HCT116 (cell line): ENCODE measurements at regions not wholly inside any gene's neighbourhood (a gene's known extent, or its start where the extent isn't known, plus 50 kb on each side); places are given as distances from the start of the nearest gene placed in this dataset.

Experiments used
- CBX3 ChIP-seq: IDR thresholded peaks from 2 replicates; pipeline ENCODE4 v1.6.1; 2012; ENCODE audit warnings: low read depth
- CEBPB ChIP-seq: IDR thresholded peaks from 2 replicates; pipeline ENCODE4 v1.6.1; 2012; ENCODE audit warnings: low read depth
- SIN3A ChIP-seq: IDR thresholded peaks from 2 replicates; pipeline ENCODE4 v1.6.1; 2012; ENCODE audit warnings: low read depth
- TCF7L2 ChIP-seq: IDR thresholded peaks from 2 replicates; pipeline ENCODE4 v1.7.0; 2011; ENCODE audit warnings: borderline replicate concordance, inconsistent platforms; ENCODE audit not compliant: insufficient read depth, insufficient read length; ENCODE audit errors: extremely low read depth
- TF ChIP-seq, protein P1 (sequence below): IDR thresholded peaks from 2 replicates; pipeline ENCODE4 v1.6.1; 2012

DNA sequence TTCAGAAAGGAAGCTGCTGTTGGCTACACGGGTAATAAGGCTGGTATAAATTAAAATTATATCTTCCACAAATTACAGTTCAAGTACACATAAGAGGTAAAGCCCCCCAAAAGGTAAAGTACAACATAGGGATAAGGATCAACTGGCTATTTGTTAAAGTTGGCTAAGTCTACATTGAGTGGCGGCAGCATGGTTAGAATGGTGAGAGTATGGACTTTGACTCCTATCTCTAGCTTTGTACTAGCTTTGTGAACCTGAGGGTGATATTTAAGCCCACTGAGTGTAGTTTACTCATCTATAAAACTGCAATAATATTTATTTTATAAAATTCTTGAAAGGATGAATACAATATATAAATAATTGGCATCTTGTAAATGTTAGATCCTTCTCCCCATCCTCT lies 542.8 kb downstream of the DSC3 start:
- TF ChIP-seq SIN3A (no peak), CBX3 (no peak), TCF7L2 (no peak), CEBPB (no peak)
- TF ChIP-seq, protein P1, sequence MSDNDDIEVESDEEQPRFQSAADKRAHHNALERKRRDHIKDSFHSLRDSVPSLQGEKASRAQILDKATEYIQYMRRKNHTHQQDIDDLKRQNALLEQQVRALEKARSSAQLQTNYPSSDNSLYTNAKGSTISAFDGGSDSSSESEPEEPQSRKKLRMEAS = no peak
